Skeletal muscle satellite cell (primary cell): ENCODE measurements at regions not wholly inside any gene's neighbourhood (a gene's known extent, or its start where the extent isn't known, plus 50 kb on each side); places are given as distances from the start of the nearest gene placed in this dataset.
"Not testable (repeated sequence)": the region's sequence is repeated elsewhere in the genome, so short reads cannot be mapped to it uniquely, and the experiment has no call there.

Experiments used
- H3K27me3 ChIP-seq: 2 replicates; pipeline ENCODE4 v1.7.0; 2013; ENCODE audit warnings: low read length; ENCODE audit not compliant: control insufficient read depth, insufficient read depth
- H3K36me3 ChIP-seq: 2 replicates; pipeline ENCODE4 v1.7.0; 2013; ENCODE audit warnings: mild to moderate bottlenecking, control low read depth, low read length; ENCODE audit not compliant: insufficient read depth
- H3K4me1 ChIP-seq: 2 replicates; pipeline ENCODE4 v1.7.0; 2013; ENCODE audit warnings: low read length; ENCODE audit not compliant: control insufficient read depth, insufficient read depth
- H3K4me2 ChIP-seq: 2 replicates; pipeline ENCODE4 v1.7.0; 2013; ENCODE audit warnings: mild to moderate bottlenecking, low read length
- H3K4me3 ChIP-seq: 2 replicates; pipeline ENCODE4 v1.7.0; 2013; ENCODE audit warnings: low read length
- H3K9ac ChIP-seq: 2 replicates; pipeline ENCODE4 v1.7.0; 2013; ENCODE audit warnings: mild to moderate bottlenecking, low read depth, low read length, moderate library complexity
- H3K9me3 ChIP-seq: replicated peaks from 2 replicates; pipeline ENCODE4 v1.7.0; 2013; ENCODE audit warnings: mild to moderate bottlenecking, control low read depth, low read length

DNA sequence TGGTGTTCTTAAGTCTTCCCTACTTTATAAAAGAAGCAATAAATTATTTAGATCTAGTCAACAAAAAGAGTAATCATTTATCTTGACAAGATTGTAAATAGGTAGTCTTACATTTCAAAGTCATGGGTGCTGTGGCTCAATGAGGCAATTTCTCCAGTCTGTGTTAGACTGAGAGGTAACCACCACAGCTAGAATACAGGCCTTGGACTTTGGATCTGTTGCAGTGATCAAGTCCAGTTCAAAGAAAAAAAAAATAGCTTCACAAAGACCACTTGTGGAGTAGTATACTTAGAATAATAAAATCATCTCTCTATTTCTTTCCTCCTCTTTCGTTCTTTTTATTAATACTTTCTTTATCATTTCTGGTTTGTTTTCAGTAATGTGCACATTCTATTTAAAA lies 93.1 kb upstream of the FSIP2 start:
- H3K9ac ChIP-seq = no peak overlapping the region
- H3K4me3 ChIP-seq = no peak overlapping the region
- no peaks in the 10 kb centered on the region for H3K9me3 ChIP-seq
- no peaks in the 10 kb centered on the region for H3K27me3 ChIP-seq
- no peaks in the 10 kb centered on the region for H3K4me1 ChIP-seq
- H3K4me2 ChIP-seq = no peak overlapping the region
- no peaks in the 10 kb centered on the region for H3K36me3 ChIP-seq

DNA sequence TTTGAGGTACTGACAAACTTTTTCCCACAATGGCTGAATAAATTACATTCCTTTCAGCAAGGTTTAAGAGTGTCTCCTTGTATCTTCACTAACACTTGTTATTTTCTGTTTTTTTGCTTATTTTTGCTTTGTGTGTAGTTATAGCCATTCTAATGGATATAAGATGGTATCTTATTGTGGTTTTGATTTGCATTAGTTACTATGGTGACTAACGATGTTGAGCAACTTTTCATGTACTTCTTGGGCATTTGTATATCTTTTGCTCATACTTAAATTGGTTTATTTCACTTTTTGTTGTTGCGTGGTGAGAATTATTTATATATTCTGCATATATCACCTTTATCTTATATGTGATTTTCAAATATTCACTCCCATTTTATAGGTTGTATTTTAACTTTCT lies 79.9 kb upstream of the FSIP2 start:
- Histone ChIP-seq H3K4me3 (no peak overlapping the region), H3K36me3 (no peaks in the 10 kb centered on the region), H3K27me3 (no peaks in the 10 kb centered on the region), H3K9me3 (no peaks in the 10 kb centered on the region), H3K4me2 (no peak overlapping the region), H3K9ac (no peak overlapping the region), H3K4me1 (no peaks in the 10 kb centered on the region)

DNA sequence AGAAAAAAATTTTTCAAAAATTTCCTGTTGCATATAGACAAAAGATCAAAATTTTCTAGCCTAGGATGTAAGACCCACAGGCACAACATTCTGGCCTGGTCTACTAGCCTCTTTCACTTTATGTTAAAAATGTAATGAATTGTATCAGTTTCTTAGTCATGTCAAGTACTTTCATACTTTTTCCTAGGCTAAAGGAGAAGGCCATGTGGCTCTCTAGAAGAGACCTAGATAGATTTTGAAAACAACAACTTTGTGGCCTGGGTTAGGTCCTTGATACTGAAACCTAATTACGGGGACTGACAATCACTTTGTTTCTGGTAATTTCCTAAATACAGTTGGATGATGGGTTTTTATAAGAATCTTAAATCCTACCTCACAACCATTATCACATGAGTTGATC lies 74.8 kb upstream of the FSIP2 start:
- H3K9me3 ChIP-seq = no peaks in the 10 kb centered on the region
- H3K27me3 ChIP-seq = no peaks in the 10 kb centered on the region
- no peaks in the 10 kb centered on the region for H3K4me1 ChIP-seq
- H3K4me2 ChIP-seq = no peak overlapping the region
- H3K9ac ChIP-seq = no peak overlapping the region
- no peak overlapping the region for H3K4me3 ChIP-seq
- H3K36me3 ChIP-seq = no peaks in the 10 kb centered on the region

DNA sequence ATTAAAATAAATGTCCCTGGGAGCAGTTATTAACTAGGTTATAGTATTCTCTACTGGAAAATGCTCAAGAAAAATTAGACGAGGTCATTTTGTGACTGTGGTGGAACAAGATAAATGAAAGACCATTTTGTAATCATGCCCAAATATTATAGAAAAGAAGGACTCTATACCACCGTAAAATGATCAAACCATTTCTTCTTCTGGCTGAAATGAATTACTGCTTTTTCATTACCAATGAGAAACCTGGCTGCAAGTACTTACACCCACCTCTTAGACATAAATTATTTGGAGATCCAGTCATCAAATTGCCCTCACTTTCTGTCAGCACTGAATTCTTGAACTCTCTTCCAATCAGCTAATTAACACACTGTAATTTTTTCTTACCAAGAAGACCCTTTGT lies 74.2 kb upstream of the FSIP2 start:
- Histone ChIP-seq H3K4me1 (no peaks in the 10 kb centered on the region), H3K4me2 (no peak overlapping the region), H3K4me3 (no peak overlapping the region), H3K9me3 (no peaks in the 10 kb centered on the region), H3K9ac (no peak overlapping the region), H3K27me3 (no peaks in the 10 kb centered on the region), H3K36me3 (no peaks in the 10 kb centered on the region)

DNA sequence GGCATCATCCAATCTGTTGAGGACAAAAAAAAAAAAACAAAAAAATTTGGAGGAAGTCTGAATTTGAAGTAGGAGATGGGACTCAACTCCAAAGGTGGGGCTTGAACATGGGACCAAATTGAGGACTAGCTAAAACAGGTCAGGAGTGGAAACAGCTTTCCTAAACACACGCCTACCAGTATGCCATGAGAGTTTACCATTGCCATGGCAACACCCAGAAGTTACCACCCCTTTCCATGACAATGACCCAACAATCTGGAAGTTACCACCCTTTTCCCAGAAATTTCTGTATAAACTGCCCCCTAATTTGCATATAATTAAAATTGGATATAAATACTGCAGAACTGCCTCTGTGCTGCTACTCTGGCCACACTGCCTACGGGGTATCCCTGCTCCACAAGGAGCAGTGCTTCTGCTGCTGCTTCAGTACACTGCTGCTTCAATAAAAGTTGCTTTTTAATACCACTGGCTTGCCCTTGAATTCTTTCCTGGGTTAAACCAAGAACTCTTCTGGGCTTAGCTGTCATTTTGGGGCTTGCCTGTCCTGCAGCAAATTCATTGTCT lies 73.3 kb upstream of the FSIP2 start:
- H3K9me3 ChIP-seq = no peaks in the 10 kb centered on the region
- no peak overlapping the region for H3K4me2 ChIP-seq
- no peaks in the 10 kb centered on the region for H3K4me1 ChIP-seq

DNA sequence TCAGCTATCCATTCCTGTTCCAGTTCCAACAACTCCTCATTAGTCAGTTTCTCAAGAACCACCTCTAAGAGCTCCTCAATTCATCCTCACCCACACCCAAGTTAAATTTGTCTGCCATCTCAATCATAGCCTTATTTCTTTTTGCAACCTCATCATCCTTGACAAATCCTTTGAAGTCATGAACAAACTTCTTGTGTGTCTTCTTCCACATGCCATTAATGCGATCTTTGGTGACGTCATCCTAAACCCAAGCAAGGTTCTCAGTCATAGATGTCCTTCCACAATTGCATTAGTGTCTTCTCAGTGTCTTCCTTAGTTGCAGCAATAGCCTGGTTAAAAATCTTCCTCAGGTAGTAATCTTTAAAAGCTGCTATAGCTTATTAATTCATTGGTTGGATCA lies 71.2 kb upstream of the FSIP2 start:
- no peaks in the 10 kb centered on the region for H3K4me1 ChIP-seq
- H3K4me3 ChIP-seq = no peak overlapping the region
- H3K9ac ChIP-seq = no peak overlapping the region
- no peaks in the 10 kb centered on the region for H3K36me3 ChIP-seq
- no peaks in the 10 kb centered on the region for H3K27me3 ChIP-seq
- no peak overlapping the region for H3K4me2 ChIP-seq
- no peaks in the 10 kb centered on the region for H3K9me3 ChIP-seq

More for the DNA sequence above, 73.3 kb upstream of the FSIP2 start:
- H3K9ac ChIP-seq = no peak overlapping the region
- H3K36me3 ChIP-seq = no peaks in the 10 kb centered on the region
- H3K4me3 ChIP-seq = no peak overlapping the region
- no peaks in the 10 kb centered on the region for H3K27me3 ChIP-seq

DNA sequence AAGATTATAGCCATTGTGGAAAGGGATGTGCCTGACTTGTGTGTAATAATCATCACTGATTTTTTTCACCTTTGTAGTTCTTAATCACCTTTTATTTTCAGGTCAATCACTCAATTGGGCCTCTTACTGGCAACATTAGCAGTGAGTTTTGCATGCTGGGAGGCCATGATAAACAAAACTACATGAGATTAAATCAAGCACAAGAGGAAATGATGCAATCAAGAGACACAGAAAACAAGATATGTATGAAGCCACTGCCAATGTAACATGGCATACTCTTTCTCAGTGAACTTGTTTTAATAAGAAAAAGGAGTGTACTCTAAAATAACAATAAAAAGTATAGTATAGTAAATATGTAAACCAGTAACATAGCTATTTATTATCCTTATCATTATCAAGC lies 69.9 kb upstream of the FSIP2 start:
- no peak overlapping the region for H3K4me2 ChIP-seq
- no peaks in the 10 kb centered on the region for H3K36me3 ChIP-seq
- H3K4me3 ChIP-seq = no peak overlapping the region
- H3K9me3 ChIP-seq = no peaks in the 10 kb centered on the region
- H3K9ac ChIP-seq = no peak overlapping the region
- H3K27me3 ChIP-seq = no peaks in the 10 kb centered on the region
- no peaks in the 10 kb centered on the region for H3K4me1 ChIP-seq

DNA sequence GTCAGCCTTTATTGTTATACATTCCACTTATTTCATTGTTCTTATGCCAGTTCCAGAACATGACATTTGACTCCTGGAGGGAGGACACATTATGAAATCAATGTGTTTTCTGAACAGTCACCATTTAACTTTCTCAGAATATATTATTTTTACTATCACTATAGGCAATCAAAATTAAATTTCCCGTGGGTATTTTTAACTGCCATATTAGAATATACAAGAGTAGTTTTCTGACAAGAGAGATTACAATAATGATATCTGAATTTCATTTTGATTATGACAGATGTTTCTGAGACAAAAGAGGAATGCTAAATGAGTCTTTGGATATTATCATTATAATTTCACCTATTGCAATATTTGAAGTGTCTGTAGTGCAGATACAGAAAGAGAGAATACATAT lies 64.4 kb upstream of the FSIP2 start:
- H3K4me1 ChIP-seq = no peaks in the 10 kb centered on the region
- no peaks in the 10 kb centered on the region for H3K27me3 ChIP-seq

DNA sequence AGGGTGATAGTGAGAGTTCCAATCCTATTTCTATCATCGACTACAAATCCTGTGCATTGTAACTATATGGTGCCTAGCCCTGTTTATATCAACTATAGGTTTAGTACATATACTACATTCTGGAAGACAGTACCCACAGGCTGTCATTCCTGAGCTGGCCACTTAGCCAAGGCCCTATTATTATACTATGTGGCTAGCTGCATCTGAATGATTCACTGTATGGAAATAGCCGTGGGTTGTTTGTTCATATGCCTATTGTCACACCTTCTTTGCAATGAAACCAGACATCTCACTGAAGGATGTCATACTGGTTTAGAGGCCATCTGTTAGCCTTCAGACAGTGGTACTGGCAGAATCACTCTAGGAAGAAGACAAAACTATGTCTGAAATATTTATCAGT lies 62.3 kb upstream of the FSIP2 start:
- Histone ChIP-seq H3K36me3 (no peaks in the 10 kb centered on the region), H3K4me2 (no peak overlapping the region), H3K4me1 (no peaks in the 10 kb centered on the region), H3K27me3 (no peaks in the 10 kb centered on the region), H3K4me3 (no peak overlapping the region), H3K9ac (no peak overlapping the region), H3K9me3 (no peaks in the 10 kb centered on the region)

More for the DNA sequence above, 64.4 kb upstream of the FSIP2 start:
- H3K9me3 ChIP-seq = no peaks in the 10 kb centered on the region
- no peak overlapping the region for H3K9ac ChIP-seq
- no peak overlapping the region for H3K4me2 ChIP-seq
- no peaks in the 10 kb centered on the region for H3K36me3 ChIP-seq
- H3K4me3 ChIP-seq = no peak overlapping the region

DNA sequence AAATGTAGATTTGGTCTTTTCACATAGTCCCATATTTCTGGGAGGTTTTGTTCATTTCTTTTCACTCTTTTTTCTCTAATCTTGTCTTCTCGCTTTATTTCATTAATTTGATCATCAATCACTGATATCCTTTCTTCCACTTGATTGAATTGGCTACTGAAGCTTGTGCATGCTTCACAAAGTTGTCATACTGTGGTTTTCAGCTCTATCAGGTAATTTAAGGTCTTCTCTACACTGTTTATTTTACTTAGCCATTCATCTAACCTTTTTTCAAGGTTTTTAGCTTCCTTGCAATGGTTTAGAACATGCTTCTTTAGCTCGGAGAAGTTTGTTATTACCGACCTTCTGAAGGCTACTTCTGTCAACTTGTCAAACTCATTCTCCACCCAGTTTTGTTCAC lies 51.6 kb upstream of the FSIP2 start:
- not testable (repeated sequence) for H3K9me3 ChIP-seq, H3K27me3 ChIP-seq, H3K9ac ChIP-seq, H3K36me3 ChIP-seq, H3K4me3 ChIP-seq, H3K4me2 ChIP-seq
- H3K4me1 ChIP-seq = peaks cover 15% of the 10 kb centered on the region

DNA sequence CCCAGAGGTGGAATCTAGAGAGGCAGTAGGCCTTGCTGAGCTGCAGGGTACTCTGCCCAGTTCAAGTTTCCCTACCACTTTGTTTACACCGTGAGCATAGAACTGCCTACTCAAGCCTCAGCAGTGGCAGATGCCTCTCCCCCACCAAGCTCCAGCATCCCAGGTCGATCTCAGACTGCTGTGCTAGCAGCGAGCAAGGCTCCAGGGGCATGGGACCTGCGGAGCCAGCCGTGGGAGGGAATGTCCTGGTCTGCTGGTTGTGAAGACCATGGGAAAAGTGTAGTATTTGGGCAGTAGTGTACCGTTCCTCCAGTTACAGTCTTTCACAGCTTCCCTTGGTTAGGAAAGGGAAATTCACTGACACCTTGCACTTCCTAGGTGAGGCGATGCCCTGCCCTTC lies 50.6 kb upstream of the FSIP2 start:
- no peak overlapping the region for H3K9ac ChIP-seq
- no peaks in the 10 kb centered on the region for H3K9me3 ChIP-seq
- H3K36me3 ChIP-seq = no peaks in the 10 kb centered on the region
- H3K4me3 ChIP-seq = no peak overlapping the region
- H3K27me3 ChIP-seq = no peaks in the 10 kb centered on the region
- H3K4me2 ChIP-seq = no peak overlapping the region
- peaks cover 15% of the 10 kb centered on the region for H3K4me1 ChIP-seq
